ENCODE measurements at regions not wholly inside any gene's neighbourhood (a gene's known extent, or its start where the extent isn't known, plus 50 kb on each side); places are given as distances from the start of the nearest gene placed in this dataset.

DNA sequence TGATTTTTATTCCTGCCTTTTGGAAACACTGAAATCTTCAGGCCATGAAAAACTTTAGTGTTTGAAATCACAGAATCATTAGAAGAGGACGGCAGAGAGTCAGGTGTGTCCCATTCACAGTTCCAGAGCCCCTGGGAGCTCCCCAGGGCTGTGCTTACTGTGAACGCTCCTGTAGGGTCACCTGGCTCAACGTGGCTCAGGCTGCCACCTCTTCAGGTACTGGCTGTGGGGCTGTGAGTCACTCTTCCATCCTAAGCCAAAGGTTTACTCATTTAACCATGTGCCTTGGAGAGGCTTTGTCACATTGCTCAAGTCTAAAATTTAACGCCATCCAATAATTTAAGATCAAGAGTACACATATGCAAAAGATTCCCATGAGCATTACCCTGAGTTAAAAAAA lies 50.2 kb upstream of the FSTL4 start:
- no peak overlapping the region for H3K4me3 ChIP-seq
- H3K27ac ChIP-seq: no peak overlapping the region
- no peak for DNase-seq
- TF ChIP-seq, protein P1, sequence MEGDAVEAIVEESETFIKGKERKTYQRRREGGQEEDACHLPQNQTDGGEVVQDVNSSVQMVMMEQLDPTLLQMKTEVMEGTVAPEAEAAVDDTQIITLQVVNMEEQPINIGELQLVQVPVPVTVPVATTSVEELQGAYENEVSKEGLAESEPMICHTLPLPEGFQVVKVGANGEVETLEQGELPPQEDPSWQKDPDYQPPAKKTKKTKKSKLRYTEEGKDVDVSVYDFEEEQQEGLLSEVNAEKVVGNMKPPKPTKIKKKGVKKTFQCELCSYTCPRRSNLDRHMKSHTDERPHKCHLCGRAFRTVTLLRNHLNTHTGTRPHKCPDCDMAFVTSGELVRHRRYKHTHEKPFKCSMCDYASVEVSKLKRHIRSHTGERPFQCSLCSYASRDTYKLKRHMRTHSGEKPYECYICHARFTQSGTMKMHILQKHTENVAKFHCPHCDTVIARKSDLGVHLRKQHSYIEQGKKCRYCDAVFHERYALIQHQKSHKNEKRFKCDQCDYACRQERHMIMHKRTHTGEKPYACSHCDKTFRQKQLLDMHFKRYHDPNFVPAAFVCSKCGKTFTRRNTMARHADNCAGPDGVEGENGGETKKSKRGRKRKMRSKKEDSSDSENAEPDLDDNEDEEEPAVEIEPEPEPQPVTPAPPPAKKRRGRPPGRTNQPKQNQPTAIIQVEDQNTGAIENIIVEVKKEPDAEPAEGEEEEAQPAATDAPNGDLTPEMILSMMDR (IDR thresholded peaks at IDR 0.05): no peak
- no peak for TF ChIP-seq POLR2A (IDR thresholded peaks at IDR 0.05)
- no peaks in the 10 kb centered on the region for H3K9me3 ChIP-seq
- H3K27me3 ChIP-seq: no peaks in the 10 kb centered on the region
- no peaks in the 10 kb centered on the region for H3K36me3 ChIP-seq
- H3K4me1 ChIP-seq: no peaks in the 10 kb centered on the region
